ENCODE measurements at regions not wholly inside any gene's neighbourhood (a gene's known extent, or its start where the extent isn't known, plus 50 kb on each side); places are given as distances from the start of the nearest gene placed in this dataset.

GRCh38 chr1:43048601-43049011 is 89.9 kb upstream of the SLC2A1 start:
- Mint-ChIP-seq H3K36me3 (ENCODE audit: low read depth) (no peaks in the 10 kb centered on the region), H3K9me3 (no peaks in the 10 kb centered on the region), H3K27me3 (ENCODE audit: low read depth) (peaks cover 8% of the 10 kb centered on the region), H3K4me3 (ENCODE audit: low read depth) (no peak overlapping the region), H3K4me1 (ENCODE audit: low read depth) (peaks cover 2% of the 10 kb centered on the region), H3K27ac (no peak overlapping the region)
- intact Hi-C loops (cut with micrococcal nuclease), result no loop called here
- no peak for DNase-seq (ENCODE audit: low spot score)

DNA sequence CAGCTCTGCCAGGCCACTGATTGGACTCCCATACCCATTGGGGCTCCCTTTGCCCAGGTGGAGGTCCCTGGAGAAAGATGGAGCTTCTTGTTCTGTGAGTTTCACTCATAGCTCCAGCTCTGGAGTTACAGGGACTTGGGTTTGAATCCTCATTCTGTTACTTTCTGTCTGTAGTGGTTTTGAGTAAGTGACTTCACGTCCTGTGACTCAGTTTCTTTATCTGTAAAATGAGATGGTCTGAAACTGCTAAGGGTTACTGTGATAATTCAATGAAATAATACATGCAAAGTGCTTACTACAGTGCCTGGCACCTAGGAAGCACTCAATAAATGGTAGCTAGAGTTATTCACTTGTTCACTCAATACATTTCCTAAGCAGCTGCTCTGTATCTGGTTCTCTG is 88.5 kb upstream of the SLC2A1 start:
- no peak overlapping the region for H3K4me3 Mint-ChIP-seq (ENCODE audit: low read depth)
- H3K4me1 Mint-ChIP-seq (ENCODE audit: low read depth), result peaks cover 2% of the 10 kb centered on the region
- H3K9me3 Mint-ChIP-seq, result no peaks in the 10 kb centered on the region
- intact Hi-C loops (cut with micrococcal nuclease), result no loop called here
- no peak for DNase-seq (ENCODE audit: low spot score)
- H3K27ac Mint-ChIP-seq, result no peak overlapping the region
- H3K36me3 Mint-ChIP-seq (ENCODE audit: low read depth), result no peaks in the 10 kb centered on the region
- H3K27me3 Mint-ChIP-seq (ENCODE audit: low read depth), result peaks cover 9% of the 10 kb centered on the region

DNA sequence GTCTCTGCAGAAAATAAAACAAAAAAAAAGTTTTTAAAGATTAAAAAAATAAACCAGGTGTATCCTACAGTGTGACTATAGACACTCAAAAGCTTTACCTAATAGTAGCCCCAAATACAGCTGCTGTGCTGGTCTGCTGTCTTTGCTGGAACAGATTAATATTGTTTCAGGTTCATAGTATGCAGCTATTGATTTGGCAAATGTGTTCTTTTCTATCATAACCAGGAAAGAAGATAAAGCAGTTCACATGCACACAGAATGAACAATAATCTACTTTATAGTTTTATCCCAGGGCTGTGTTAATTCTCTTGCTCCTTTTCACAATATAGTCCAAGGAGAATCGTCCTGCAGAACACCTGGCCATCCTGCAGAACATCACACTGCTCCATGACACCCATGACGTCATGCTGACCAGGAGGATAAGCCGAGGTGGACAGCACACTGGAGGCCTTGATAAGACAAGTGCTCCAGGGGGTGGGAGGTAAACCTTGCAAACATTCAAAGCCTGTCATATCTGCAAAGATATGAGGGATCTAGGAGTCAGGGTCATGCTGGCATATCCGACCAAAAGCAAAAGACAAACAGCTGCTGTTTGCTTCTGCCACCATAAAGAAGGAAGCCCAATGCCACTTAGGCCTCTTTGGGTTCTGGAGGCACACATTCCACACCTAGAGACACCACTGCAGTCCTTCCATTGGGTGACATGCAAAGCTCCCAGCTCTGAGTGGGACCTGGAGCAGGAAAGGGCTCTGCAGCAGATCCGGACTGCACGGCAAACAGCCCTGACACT is 86.1 kb upstream of the SLC2A1 start:
- intact Hi-C loops (cut with micrococcal nuclease), result no loop called here
- Mint-ChIP-seq H3K4me1 (ENCODE audit: low read depth) (peaks cover 2% of the 10 kb centered on the region), H3K27me3 (ENCODE audit: low read depth) (peaks cover 7% of the 10 kb centered on the region), H3K9me3 (no peaks in the 10 kb centered on the region), H3K27ac (no peak overlapping the region), H3K36me3 (ENCODE audit: low read depth) (no peaks in the 10 kb centered on the region), H3K4me3 (ENCODE audit: low read depth) (no peak overlapping the region)
- no peak for DNase-seq (ENCODE audit: low spot score)

DNA sequence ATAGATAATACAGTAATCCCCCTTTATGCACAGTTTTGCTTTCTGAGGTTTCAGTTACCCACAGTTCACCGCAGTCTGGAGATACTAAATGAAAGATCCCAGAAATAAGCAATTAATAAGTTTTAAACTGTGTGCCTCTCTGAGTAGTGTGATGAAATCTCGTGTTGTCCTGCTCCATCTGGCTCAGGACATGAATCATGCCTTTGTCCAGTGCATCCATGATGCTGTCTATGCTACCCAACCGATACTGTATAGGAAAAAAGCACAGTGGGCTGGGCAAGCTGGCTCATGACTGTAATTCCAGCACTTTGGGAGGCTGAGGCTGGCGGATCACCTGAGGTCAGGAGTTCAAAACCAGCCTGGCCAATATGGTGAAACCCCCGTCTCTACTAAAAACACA is 85.0 kb upstream of the SLC2A1 start:
- no peak for DNase-seq (ENCODE audit: low spot score)
- Mint-ChIP-seq H3K4me3 (ENCODE audit: low read depth) (no peak overlapping the region), H3K27ac (no peak overlapping the region), H3K36me3 (ENCODE audit: low read depth) (no peaks in the 10 kb centered on the region), H3K4me1 (ENCODE audit: low read depth) (no peaks in the 10 kb centered on the region), H3K27me3 (ENCODE audit: low read depth) (peaks cover 7% of the 10 kb centered on the region), H3K9me3 (no peaks in the 10 kb centered on the region)
- intact Hi-C loops (cut with micrococcal nuclease), result no loop called here

- Mint-ChIP-seq H3K27me3 (ENCODE audit: low read depth) (peaks cover 11% of the 10 kb centered on the region), H3K9me3 (no peaks in the 10 kb centered on the region), H3K27ac (no peak overlapping the region), H3K4me1 (ENCODE audit: low read depth) (no peaks in the 10 kb centered on the region), H3K36me3 (ENCODE audit: low read depth) (no peaks in the 10 kb centered on the region), H3K4me3 (ENCODE audit: low read depth) (no peak overlapping the region)
- DNase-seq (ENCODE audit: low spot score), result no peak
- intact Hi-C loops (cut with micrococcal nuclease), result no loop called here
These were observed 84.2 kb upstream of the SLC2A1 start for GRCh38 chr1:43042773-43043457.

GRCh38 chr1:43042127-43042526 is 83.5 kb upstream of the SLC2A1 start:
- Mint-ChIP-seq H3K4me1 (ENCODE audit: low read depth) (no peaks in the 10 kb centered on the region), H3K27ac (no peak overlapping the region), H3K9me3 (no peaks in the 10 kb centered on the region), H3K4me3 (ENCODE audit: low read depth) (no peak overlapping the region), H3K27me3 (ENCODE audit: low read depth) (peaks cover 11% of the 10 kb centered on the region), H3K36me3 (ENCODE audit: low read depth) (no peaks in the 10 kb centered on the region)
- intact Hi-C loops (cut with micrococcal nuclease), result no loop called here
- no peak for DNase-seq (ENCODE audit: low spot score)

- DNase-seq (ENCODE audit: low spot score), result no peak
- H3K36me3 Mint-ChIP-seq (ENCODE audit: low read depth), result no peaks in the 10 kb centered on the region
- H3K27ac Mint-ChIP-seq, result no peak overlapping the region
- intact Hi-C loops (cut with micrococcal nuclease), result no loop called here
- H3K27me3 Mint-ChIP-seq (ENCODE audit: low read depth), result peaks cover 8% of the 10 kb centered on the region
- H3K4me1 Mint-ChIP-seq (ENCODE audit: low read depth), result no peaks in the 10 kb centered on the region
- H3K4me3 Mint-ChIP-seq (ENCODE audit: low read depth), result no peak overlapping the region
- no peaks in the 10 kb centered on the region for H3K9me3 Mint-ChIP-seq
These were observed 82.9 kb upstream of the SLC2A1 start for GRCh38 chr1:43041591-43041990.

GRCh38 chr1:43039228-43040055 is 80.8 kb upstream of the SLC2A1 start:
- Mint-ChIP-seq H3K4me1 (ENCODE audit: low read depth) (peaks cover 6% of the 10 kb centered on the region), H3K36me3 (ENCODE audit: low read depth) (no peaks in the 10 kb centered on the region), H3K9me3 (no peaks in the 10 kb centered on the region), H3K4me3 (ENCODE audit: low read depth) (no peak overlapping the region), H3K27me3 (ENCODE audit: low read depth) (peaks cover 6% of the 10 kb centered on the region), H3K27ac (no peak overlapping the region)
- DNase-seq (ENCODE audit: low spot score), result no peak
- intact Hi-C loops (cut with micrococcal nuclease), result no loop called here

GRCh38 chr1:43038232-43038935 is 79.7 kb upstream of the SLC2A1 start:
- Mint-ChIP-seq H3K4me1 (ENCODE audit: low read depth) (peaks cover 10% of the 10 kb centered on the region), H3K36me3 (ENCODE audit: low read depth) (no peaks in the 10 kb centered on the region), H3K9me3 (no peaks in the 10 kb centered on the region), H3K4me3 (ENCODE audit: low read depth) (no peak overlapping the region), H3K27ac (no peak overlapping the region), H3K27me3 (ENCODE audit: low read depth) (peaks cover 6% of the 10 kb centered on the region)
- no peak for DNase-seq (ENCODE audit: low spot score)
- intact Hi-C loops (cut with micrococcal nuclease), result no loop called here

DNA sequence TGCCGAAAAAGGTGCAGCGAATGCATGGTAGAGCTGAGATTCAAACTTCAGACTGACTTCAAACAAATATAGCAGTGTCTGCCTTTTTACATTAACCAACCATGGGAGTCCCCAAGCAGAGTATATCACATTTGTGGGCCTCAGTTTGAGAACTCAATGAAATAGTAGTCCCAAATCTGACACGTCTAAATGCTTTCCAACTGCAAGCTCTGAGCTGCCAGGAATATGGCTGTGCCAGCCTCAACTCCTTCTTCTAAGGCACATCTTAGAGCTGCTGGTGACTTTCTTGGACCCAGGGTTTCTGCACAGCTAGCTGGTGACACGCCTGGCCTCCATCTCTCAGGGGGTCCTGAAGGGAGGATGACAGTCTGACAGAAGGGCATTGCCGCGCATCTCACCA is 78.8 kb upstream of the SLC2A1 start:
- no peak for DNase-seq (ENCODE audit: low spot score)
- Mint-ChIP-seq H3K4me3 (ENCODE audit: low read depth) (no peak overlapping the region), H3K27ac (no peak overlapping the region), H3K9me3 (no peaks in the 10 kb centered on the region), H3K27me3 (ENCODE audit: low read depth) (peaks cover 4% of the 10 kb centered on the region), H3K36me3 (ENCODE audit: low read depth) (no peaks in the 10 kb centered on the region), H3K4me1 (ENCODE audit: low read depth) (peaks cover 10% of the 10 kb centered on the region)
- intact Hi-C loops (cut with micrococcal nuclease), result no loop called here

DNA sequence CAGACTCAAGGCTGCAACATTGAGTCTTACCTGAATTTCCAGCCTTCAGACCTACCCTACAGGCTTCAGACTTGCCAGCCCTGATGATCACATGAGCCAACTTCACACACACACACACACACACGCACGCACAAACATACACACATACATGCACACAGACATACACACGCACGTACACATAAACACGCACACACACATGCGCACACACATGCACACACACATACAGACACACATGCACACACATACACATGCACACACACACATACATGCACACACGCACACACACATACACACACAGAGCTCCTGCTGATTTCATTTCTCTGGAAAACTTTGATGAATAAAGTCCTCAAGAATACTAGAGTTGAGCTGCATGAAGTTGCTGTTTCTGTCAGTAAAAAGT is 78.3 kb upstream of the SLC2A1 start:
- DNase-seq (ENCODE audit: low spot score), result no peak
- peaks cover 4% of the 10 kb centered on the region for H3K27me3 Mint-ChIP-seq (ENCODE audit: low read depth)
- no peaks in the 10 kb centered on the region for H3K9me3 Mint-ChIP-seq
- intact Hi-C loops (cut with micrococcal nuclease), result no loop called here
- H3K36me3 Mint-ChIP-seq (ENCODE audit: low read depth), result no peaks in the 10 kb centered on the region
- H3K4me1 Mint-ChIP-seq (ENCODE audit: low read depth), result peaks cover 10% of the 10 kb centered on the region
- H3K27ac Mint-ChIP-seq, result no peak overlapping the region
- no peak overlapping the region for H3K4me3 Mint-ChIP-seq (ENCODE audit: low read depth)

- Mint-ChIP-seq H3K4me1 (ENCODE audit: low read depth) (peaks cover 10% of the 10 kb centered on the region), H3K36me3 (ENCODE audit: low read depth) (no peaks in the 10 kb centered on the region), H3K9me3 (no peaks in the 10 kb centered on the region), H3K27me3 (ENCODE audit: low read depth) (peaks cover 4% of the 10 kb centered on the region), H3K4me3 (ENCODE audit: low read depth) (no peak overlapping the region), H3K27ac (no peak overlapping the region)
- intact Hi-C loops (cut with micrococcal nuclease), result no loop called here
- no peak for DNase-seq (ENCODE audit: low spot score)
These were observed 77.4 kb upstream of the SLC2A1 start for GRCh38 chr1:43035821-43036741.
